MG63 (cell line): ENCODE measurements at regions not wholly inside any gene's neighbourhood (a gene's known extent, or its start where the extent isn't known, plus 50 kb on each side); places are given as distances from the start of the nearest gene placed in this dataset.

Source experiments
- DNase-seq: peaks from one replicate; pipeline ENCODE4 v3.0.0-alpha.2; 2020
- H3K27me3 ChIP-seq: fragments of 250-450 bp; sonication (Bioruptor Pico); 2 replicates; pipeline ENCODE4 v1.5.1; 2020; ENCODE audit warnings: mild to moderate bottlenecking, moderate library complexity
- H3K36me3 ChIP-seq: fragments of 250-450 bp; sonication (Bioruptor Pico); 2 replicates; pipeline ENCODE4 v1.5.1; 2020; ENCODE audit warnings: mild to moderate bottlenecking, moderate library complexity
- H3K4me3 ChIP-seq: fragments of 250-450 bp; sonication (Bioruptor Pico); 2 replicates; pipeline ENCODE4 v1.5.1; 2020; ENCODE audit warnings: mild to moderate bottlenecking, moderate library complexity
- H3K9me3 ChIP-seq: fragments of 250-450 bp; sonication (Bioruptor Pico); 2 replicates; pipeline ENCODE4 v1.5.1; 2020; ENCODE audit warnings: mild to moderate bottlenecking, moderate library complexity

DNA sequence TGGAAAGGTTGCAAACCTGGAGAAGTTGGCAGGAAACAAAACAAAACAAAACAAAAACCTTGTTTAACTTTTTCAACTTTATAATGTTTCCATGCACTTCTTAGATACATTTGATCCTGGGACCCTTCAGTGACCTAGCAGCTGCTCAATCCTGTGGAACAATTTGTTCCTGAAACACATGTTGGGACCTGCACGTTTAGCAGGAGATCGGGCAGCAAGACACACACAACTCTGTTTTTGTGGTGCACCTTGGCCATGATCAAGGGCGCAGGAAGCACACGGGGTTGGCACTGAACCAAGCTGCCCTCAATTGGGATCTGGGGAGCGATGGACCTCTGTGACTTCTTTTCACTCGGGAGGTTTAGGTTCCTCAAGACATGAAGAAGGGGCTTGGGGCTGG is 268.7 kb downstream of the LOXHD1 start:
- H3K36me3 ChIP-seq: no peaks in the 10 kb centered on the region
- no peaks in the 10 kb centered on the region for H3K9me3 ChIP-seq
- H3K4me3 ChIP-seq: no peak overlapping the region
- H3K27me3 ChIP-seq: no peaks in the 10 kb centered on the region
- DNase-seq: no peak

DNA sequence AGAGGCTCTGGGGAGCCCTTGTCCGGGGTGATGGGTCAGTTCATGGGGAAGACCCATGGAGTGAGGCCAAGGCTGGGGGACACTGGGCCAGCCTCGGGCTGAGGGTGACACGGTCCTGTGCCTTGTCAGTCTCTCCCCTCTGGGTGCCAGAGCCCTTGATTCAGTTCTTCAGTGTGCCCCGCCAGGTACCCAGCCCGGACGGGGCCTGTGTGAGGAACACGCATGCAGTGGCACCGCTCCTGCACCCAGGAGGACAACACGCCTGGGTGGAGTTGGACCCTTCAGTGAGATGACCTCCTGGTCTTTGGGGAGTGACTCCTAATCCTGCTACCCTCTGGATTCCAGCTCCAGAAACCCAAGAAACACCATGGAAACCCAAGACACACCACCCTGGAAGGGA is 264.4 kb downstream of the LOXHD1 start:
- Histone ChIP-seq H3K27me3 (no peaks in the 10 kb centered on the region), H3K9me3 (no peaks in the 10 kb centered on the region), H3K36me3 (no peaks in the 10 kb centered on the region), H3K4me3 (no peak overlapping the region)
- DNase-seq: no peak

DNA sequence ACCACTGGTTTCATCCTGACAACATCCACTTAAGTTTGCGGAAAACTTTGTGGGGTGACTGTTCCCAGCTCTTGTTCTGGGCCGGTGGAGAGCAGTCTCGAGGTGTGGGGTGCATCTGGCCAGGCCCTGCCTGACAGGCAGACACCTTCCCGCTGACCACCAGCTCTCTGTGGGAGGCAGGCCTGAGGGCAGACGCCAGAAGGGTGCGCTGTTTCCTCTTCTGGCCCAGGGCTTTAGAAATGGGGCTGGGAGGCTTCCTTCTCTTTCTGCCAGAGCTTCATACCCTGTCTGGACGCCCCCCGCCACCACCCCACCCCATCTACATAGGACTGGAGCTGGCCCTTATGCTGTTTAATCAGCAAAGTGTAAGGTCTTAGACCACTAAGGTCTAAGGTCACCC is 263.8 kb downstream of the LOXHD1 start:
- H3K36me3 ChIP-seq: no peaks in the 10 kb centered on the region
- H3K4me3 ChIP-seq: no peak overlapping the region
- H3K9me3 ChIP-seq: no peaks in the 10 kb centered on the region
- no peaks in the 10 kb centered on the region for H3K27me3 ChIP-seq
- DNase-seq: no peak

DNA sequence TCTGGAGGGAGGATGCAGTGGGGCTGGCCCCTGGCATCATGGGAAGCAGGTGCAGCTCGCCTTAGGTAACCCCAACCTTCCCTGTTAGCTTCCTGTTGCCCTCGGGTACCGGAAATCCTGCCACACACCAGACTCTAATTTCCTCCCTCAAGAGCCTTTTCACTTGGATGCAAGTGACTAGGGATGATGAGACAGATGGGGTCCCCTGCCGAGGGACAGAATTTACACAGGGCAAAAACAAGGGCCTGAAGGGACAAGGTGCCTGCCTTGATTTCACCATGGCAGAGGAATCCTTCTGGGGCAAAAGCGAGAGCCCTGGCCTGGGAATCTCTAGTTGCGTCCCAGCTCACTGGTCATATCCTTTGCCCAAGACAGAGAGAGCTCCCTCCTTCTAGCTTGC is 263.1 kb downstream of the LOXHD1 start:
- Histone ChIP-seq H3K9me3 (no peaks in the 10 kb centered on the region), H3K36me3 (no peaks in the 10 kb centered on the region), H3K27me3 (no peaks in the 10 kb centered on the region), H3K4me3 (no peak overlapping the region)
- DNase-seq: no peak

DNA sequence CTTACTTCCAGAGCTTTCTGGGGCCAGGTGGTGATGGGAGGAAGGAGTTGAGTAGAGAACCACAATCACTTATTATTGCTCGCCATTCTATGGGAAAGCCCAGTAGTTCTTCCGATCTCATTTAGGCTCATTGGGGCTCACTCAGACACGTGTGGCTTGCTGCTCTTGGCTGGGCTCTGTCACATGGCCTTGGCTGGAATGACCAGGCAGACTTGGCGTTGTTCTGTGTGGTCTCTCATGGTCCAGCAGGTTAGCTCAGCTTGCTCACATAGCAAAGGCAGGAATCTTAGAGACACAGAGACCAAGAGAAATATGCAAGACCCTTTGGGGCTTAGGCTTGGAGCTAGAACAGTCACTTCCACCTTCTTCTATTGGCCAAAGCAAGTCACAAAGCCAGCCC is 261.2 kb downstream of the LOXHD1 start:
- no peaks in the 10 kb centered on the region for H3K36me3 ChIP-seq
- no peaks in the 10 kb centered on the region for H3K9me3 ChIP-seq
- no peaks in the 10 kb centered on the region for H3K27me3 ChIP-seq
- no peak overlapping the region for H3K4me3 ChIP-seq
- no peak for DNase-seq

DNA sequence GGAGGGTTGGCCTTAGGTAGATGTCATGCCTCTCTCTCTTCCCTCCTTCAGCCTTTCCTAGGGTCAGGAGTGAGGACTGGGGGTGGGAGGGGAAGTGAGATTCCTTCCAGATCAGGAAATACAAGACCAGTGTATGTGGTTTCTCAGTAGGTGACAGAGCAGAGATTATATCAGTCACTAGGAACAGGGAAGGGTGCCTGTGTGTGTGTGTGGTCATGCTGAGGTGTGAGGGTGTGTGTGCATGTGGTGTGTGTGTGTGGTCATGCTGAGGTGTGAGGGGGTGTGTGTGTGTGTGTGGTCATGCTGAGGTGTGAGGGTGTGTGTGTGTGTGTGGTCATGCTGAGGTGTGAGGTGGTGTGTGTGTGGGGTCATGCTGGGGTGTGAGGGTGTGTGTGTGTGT is 259.8 kb downstream of the LOXHD1 start:
- Histone ChIP-seq H3K4me3 (no peak overlapping the region), H3K27me3 (no peaks in the 10 kb centered on the region), H3K36me3 (no peaks in the 10 kb centered on the region), H3K9me3 (no peaks in the 10 kb centered on the region)
- no peak for DNase-seq

DNA sequence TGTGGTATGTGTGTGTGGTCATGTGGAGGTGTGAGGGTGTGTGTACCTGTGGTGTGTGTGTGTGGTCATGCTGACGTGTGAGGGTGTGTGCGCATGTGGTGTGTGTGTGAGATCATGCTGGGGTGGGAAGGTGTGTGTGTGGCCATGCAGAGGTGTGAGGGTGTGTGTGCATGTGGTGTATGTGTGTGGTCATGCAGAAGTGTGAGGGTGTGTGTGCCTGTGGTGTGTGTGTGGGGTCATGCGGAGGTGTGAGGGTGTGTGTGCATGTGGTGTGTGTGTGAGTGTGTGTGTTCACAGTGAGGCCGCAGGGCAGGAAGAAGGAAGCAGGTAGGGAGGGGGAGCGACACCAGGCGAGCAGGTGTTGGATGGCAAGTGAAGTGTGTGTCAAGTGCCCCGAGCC is 259.0 kb downstream of the LOXHD1 start:
- Histone ChIP-seq H3K36me3 (no peaks in the 10 kb centered on the region), H3K4me3 (no peak overlapping the region), H3K27me3 (no peaks in the 10 kb centered on the region), H3K9me3 (no peaks in the 10 kb centered on the region)
- DNase-seq: no peak

DNA sequence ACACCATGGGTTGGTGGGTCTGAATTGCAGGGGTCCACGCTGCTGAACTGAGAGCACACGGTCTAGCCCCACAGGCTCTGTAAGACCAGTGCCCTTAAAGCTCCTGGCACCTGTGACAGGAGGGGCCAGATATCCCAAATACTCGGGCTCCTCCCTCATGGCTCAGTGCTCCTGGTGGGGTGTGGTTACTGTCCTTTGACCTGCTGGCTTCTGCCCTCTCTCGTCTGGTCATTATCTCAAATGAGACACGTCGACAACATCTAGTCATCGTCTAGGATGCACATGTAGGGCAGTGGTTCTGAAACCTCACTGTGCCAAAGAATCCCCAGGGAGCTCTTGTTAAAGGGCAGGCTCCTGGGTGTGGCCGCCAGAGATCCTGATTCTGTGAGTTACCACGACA is 258.4 kb downstream of the LOXHD1 start:
- no peak for DNase-seq
- Histone ChIP-seq H3K27me3 (no peaks in the 10 kb centered on the region), H3K36me3 (no peaks in the 10 kb centered on the region), H3K4me3 (no peak overlapping the region), H3K9me3 (no peaks in the 10 kb centered on the region)

DNA sequence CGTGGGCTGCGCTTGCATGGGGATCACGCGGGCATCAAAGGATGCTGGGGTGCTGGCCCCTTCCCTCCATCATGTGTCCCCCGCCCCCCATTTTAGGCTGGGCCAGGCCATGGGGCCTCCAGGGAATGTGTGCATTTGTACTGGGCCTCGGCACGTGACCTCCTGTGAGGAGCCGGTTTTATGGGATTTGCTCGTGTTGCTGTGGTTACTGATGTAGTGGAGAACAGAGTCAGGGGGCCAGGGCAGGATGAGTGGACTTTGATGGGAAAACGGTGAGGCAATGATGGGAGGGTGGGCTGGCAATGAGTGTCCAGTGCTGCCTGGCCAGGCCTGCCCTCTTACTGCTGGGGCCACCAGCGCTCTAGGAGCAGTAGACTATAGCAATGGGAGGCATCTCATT is 257.7 kb downstream of the LOXHD1 start:
- Histone ChIP-seq H3K4me3 (no peak overlapping the region), H3K9me3 (no peaks in the 10 kb centered on the region), H3K27me3 (no peaks in the 10 kb centered on the region), H3K36me3 (no peaks in the 10 kb centered on the region)
- no peak for DNase-seq

DNA sequence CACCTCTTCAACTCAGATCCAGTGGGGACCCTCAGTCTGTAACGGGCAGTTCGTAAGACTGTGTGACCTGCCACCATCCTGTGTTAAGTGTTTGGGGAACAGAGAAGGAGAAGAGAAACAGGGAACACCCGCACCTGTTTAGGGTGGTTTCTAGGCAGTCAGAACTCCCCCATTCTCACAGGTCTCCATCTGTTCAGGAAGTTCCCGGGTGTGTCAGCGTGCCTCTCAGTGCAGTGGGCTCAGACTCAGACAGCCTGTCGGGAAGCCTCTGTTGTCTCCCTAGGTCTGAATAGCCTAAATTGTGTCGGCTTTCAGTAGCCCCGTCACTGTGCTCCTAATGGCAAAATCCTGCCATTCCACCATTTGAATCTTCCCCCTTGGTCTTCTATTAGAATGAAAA is 256.6 kb downstream of the LOXHD1 start:
- Histone ChIP-seq H3K4me3 (no peak overlapping the region), H3K36me3 (no peaks in the 10 kb centered on the region), H3K9me3 (no peaks in the 10 kb centered on the region), H3K27me3 (no peaks in the 10 kb centered on the region)
- DNase-seq: no peak

DNA sequence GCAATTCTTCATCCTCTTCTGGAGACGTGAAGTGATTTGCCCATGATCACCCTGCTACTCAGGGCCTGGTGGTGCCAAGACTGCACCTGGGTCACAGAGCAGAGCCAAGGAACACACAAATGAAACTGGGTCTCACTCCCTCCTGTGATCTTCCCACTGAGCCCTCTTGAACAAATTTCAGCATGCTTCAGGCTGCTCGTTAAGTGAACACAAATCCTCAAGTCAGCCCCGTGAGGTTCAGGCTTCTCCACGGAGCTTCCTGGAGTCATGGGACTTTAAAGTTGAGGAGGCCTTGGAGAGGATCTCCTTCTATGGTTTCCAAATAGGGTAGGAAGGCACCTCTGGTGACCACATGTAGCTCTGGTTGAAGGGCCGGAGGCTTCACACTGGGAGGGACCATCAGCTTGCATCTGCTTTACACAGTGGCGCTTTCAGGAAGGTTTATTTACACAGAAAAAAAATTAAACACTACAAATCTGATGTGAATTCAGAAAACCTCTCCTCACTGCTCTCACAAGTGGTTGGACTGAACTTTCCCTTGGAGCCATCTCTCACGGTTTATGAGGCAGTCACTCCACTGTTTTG is 255.4 kb downstream of the LOXHD1 start:
- DNase-seq: no peak
- Histone ChIP-seq H3K9me3 (no peaks in the 10 kb centered on the region), H3K36me3 (no peaks in the 10 kb centered on the region), H3K27me3 (no peaks in the 10 kb centered on the region), H3K4me3 (no peak overlapping the region)

DNA sequence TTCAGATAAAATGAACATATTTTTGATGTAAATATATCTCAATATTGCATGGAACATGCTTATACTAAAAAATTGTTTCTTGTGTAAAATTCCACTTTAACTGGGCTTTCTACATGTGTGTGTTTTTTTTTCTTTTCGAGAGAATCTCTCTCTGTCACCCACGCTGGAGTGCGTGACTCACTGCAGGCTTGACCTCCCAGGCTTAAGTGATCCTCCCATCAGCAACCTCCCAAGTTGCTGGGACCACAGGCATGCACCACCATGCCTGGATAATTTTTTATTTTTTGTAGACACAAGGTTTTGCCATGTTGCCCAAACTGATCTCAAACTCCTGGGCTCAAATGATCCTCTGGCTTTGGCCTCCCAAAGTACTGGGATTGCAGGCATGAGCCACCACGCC is 254.6 kb downstream of the LOXHD1 start:
- Histone ChIP-seq H3K9me3 (no peaks in the 10 kb centered on the region), H3K27me3 (no peaks in the 10 kb centered on the region), H3K36me3 (no peaks in the 10 kb centered on the region), H3K4me3 (no peak overlapping the region)
- DNase-seq: no peak

DNA sequence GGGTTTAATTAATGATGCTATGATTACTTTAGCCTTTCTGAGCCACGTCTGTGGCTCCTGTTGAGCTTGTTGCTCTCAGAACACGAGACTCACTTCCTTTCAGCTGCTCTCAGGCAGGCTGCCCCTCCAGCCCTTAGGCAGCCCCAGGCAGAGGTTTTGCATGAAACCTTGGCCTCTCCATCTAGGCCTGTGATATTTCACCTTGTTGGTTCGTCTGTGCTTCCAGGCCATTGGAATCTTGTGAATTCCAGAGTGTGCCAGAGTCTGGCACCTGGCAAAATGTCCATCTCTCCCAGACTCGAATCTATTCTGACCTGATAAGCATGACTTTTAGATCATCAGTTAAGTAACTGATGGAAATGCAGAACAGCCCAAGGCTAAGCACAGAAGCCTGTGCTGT is 254.1 kb downstream of the LOXHD1 start:
- H3K27me3 ChIP-seq: no peaks in the 10 kb centered on the region
- DNase-seq: no peak
- no peaks in the 10 kb centered on the region for H3K36me3 ChIP-seq

DNA sequence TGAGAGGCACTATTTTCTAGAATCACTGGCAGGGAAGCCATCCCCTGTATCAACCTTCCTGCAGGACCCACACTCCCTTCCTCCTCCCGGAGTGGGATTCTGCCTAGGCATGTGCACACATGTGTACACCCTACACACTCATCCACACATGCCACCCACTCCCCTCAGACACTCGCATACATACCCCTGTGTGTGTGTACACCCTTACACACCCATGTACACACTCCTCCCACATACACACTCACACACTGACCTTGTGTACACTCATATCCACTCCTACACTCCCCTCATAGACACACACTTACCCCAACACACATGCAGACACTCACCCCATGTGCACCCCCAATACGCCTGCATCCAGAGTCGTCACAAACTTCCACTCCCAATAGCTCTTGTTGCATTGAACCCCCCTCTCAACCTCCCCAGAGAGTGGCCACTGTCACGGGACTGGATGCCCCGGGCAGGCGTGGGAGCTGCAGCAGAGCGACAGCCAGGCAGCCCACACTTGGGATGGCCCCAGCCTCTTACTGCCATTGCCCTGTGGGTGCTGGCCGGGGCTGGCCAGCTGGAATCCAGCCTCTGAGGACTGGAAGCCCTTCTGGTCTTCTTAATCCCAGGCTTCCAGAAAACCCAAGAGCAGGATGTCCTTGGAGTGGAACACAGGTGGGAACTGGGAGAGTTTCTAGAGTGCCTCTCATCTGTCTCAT is 251.0 kb downstream of the LOXHD1 start:
- no peaks in the 10 kb centered on the region for H3K36me3 ChIP-seq
- no peak overlapping the region for H3K4me3 ChIP-seq
- DNase-seq: no peak
- H3K27me3 ChIP-seq: no peaks in the 10 kb centered on the region
- H3K9me3 ChIP-seq: no peaks in the 10 kb centered on the region

More for the DNA sequence above, 254.1 kb downstream of the LOXHD1 start:
- H3K4me3 ChIP-seq: no peak overlapping the region
- H3K9me3 ChIP-seq: no peaks in the 10 kb centered on the region

DNA sequence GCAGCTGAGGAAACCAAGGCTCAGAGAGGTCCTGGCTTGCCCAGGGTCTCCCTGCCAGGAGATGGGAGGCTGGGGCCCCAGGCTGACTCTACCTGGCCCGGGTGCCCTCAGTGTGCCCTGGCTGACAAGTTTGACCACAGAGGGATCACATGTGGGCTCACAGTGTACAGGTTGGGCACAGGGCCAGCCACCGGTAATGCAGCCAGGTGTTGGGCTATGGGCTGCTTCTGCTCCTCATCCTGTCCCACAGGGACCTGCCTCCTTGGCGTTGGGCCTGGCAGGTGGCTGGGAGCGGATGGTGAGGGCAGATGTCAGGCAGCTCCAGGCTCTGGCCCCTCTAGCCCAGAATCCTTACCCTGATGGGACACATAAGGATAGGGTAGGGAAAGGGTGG is 250.5 kb downstream of the LOXHD1 start:
- Histone ChIP-seq H3K9me3 (no peaks in the 10 kb centered on the region), H3K36me3 (no peaks in the 10 kb centered on the region), H3K27me3 (no peaks in the 10 kb centered on the region), H3K4me3 (no peak overlapping the region)
- no peak for DNase-seq

DNA sequence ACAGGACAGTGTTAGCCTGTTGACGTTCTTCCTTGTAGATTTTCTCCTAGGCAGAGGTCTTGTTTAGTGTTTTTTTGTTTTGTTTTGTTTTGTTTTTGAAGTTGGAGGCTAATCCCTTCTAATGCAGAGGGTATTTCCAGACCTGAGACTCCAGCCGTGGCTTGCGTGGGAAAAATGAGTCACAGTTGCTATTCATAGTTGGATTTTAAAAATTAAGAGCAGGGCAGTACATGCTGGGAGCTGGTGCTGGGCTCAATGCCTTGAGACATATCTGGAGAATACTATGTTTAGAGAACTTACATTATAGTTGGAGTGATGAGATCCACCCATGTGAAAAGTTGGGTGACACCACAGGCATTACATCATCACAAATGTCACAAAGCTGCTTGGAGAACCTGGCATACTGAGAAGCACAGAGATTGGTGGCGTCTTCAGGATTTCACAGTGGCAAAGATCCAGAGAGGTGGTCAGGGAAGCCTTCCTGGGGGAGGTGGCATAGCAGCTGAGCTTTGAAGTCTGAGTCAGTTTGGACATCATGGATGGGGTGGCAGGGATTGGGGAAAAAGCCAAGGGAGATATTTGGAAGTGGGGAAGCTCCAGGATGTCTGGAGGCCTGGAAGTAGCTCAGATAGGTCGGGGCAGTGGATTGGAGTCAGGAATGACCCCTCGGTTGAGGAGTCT is 249.4 kb downstream of the LOXHD1 start:
- Histone ChIP-seq H3K27me3 (no peaks in the 10 kb centered on the region), H3K36me3 (no peaks in the 10 kb centered on the region), H3K9me3 (no peaks in the 10 kb centered on the region), H3K4me3 (no peak overlapping the region)
- DNase-seq: peak; percentile 58

DNA sequence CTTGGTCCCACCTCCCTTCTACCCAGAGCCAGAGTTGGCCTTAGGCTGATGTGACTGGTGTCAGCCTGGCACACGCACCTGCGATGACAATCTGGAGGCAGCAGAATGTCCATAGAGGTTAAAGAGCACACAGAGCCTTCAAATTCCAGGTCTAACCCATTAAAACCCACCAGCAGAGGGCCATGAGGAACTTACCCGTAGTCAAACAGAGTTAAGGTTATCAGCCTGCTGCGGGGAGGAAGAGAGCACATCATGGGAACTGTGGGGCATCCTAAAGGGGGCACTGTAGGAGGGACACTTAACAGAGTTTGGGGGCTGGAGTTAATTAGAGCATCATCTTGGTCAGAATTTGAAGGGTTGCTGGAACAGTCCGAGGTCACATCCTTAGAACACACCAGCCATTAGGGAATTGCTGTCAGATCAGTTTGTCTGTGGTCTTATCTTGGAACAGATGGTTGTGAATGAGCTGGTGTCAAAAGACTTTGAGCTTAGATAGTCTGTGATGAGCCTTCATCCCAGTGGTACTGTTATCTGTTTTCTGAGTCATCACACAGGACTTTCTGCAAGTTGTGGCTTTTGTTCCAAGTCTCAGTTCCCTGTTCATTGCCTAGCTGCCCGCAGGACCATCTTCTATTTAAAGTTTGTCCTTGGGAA is 248.6 kb downstream of the LOXHD1 start:
- Histone ChIP-seq H3K27me3 (no peaks in the 10 kb centered on the region), H3K36me3 (no peaks in the 10 kb centered on the region), H3K4me3 (no peak overlapping the region), H3K9me3 (no peaks in the 10 kb centered on the region)
- DNase-seq: no peak
